Fibroblast of lung (primary cell): ENCODE measurements at regions not wholly inside any gene's neighbourhood (a gene's known extent, or its start where the extent isn't known, plus 50 kb on each side); places are given as distances from the start of the nearest gene placed in this dataset.

Experiments
- DNase-seq, 2 donors: peaks; one replicate each; pipeline versions ENCODE4 v3.0.0 to v3.0.0-alpha.2; 2010; ENCODE audit warnings: low read depth in 2 of 2
- H2AFZ ChIP-seq: 2 replicates; pipeline ENCODE4 v1.5.1; 2012; ENCODE audit warnings: low read length, control low read depth, inconsistent platforms
- H3K27ac ChIP-seq: 2 replicates; pipeline ENCODE4 v1.5.1; 2011; ENCODE audit warnings: low read length, control low read depth; ENCODE audit not compliant: insufficient read depth
- H3K27me3 ChIP-seq: 2 replicates; pipeline ENCODE4 v1.5.1; 2011; ENCODE audit warnings: mild to moderate bottlenecking, low read length; ENCODE audit not compliant: control insufficient read depth, insufficient read depth
- H3K36me3 ChIP-seq: 2 replicates; pipeline ENCODE4 v1.5.1; 2011; ENCODE audit warnings: low read length; ENCODE audit not compliant: control insufficient read depth, insufficient read depth
- H3K4me1 ChIP-seq: 2 replicates; pipeline ENCODE4 v1.5.1; 2011; ENCODE audit warnings: low read length; ENCODE audit not compliant: control insufficient read depth, insufficient read depth; ENCODE audit errors: extremely low read depth
- H3K4me2 ChIP-seq: 2 replicates; pipeline ENCODE4 v1.5.1; 2011; ENCODE audit warnings: low read length, control low read depth; ENCODE audit not compliant: insufficient read depth; ENCODE audit errors: extremely low read depth
- H3K4me3 ChIP-seq, 4 experiments: fragments of 200-600 bp in 1 of 4; sonication (generic) in 1 of 4; replicated peaks in 1 of 4; 2 replicates each; pipeline ENCODE4 v1.5.1; 2011 to 2016; ENCODE audit warnings: low read length in 4 of 4, low read depth in 3 of 4, mild to moderate bottlenecking in 3 of 4, control low read depth in 2 of 4, inconsistent platforms in 1 of 4, mixed read lengths in 1 of 4; ENCODE audit not compliant: insufficient read depth in 1 of 4; ENCODE audit errors: control extremely low read depth in 1 of 4
- H3K79me2 ChIP-seq: 2 replicates; pipeline ENCODE4 v1.5.1; 2012; ENCODE audit warnings: mild to moderate bottlenecking, low read length, inconsistent platforms; ENCODE audit not compliant: control insufficient read depth, insufficient read depth
- H3K9ac ChIP-seq: 2 replicates; pipeline ENCODE4 v1.5.1; 2011; ENCODE audit warnings: mild to moderate bottlenecking, low read length, control low read depth; ENCODE audit not compliant: insufficient read depth
- H3K9me3 ChIP-seq: 2 replicates; pipeline ENCODE4 v1.5.1; 2012; ENCODE audit warnings: low read depth, low read length; ENCODE audit not compliant: control insufficient read depth, insufficient read depth
- H4K20me1 ChIP-seq: 2 replicates; pipeline ENCODE4 v1.5.1; 2011; ENCODE audit warnings: low read length; ENCODE audit not compliant: control insufficient read depth, insufficient read depth; ENCODE audit errors: extremely low read depth
- EZH2 ChIP-seq: IDR thresholded peaks from 2 replicates; pipeline ENCODE4 v1.5.1; 2012; ENCODE audit warnings: low read length, control low read depth, mild to moderate bottlenecking; ENCODE audit errors: missing control alignments
- TF ChIP-seq, protein P1 (sequence below), 2 donors: IDR thresholded peaks in 1 of 2; conservative IDR thresholded peaks in 1 of 2; 1 replicate in 1 of 2; 2 replicates in 1 of 2; pipeline ENCODE4 v1.5.1; 2011 to 2012; ENCODE audit warnings: low read length in 2 of 2, control low read depth in 1 of 2, inconsistent platforms in 1 of 2, low read depth in 1 of 2, mild to moderate bottlenecking in 1 of 2

DNA sequence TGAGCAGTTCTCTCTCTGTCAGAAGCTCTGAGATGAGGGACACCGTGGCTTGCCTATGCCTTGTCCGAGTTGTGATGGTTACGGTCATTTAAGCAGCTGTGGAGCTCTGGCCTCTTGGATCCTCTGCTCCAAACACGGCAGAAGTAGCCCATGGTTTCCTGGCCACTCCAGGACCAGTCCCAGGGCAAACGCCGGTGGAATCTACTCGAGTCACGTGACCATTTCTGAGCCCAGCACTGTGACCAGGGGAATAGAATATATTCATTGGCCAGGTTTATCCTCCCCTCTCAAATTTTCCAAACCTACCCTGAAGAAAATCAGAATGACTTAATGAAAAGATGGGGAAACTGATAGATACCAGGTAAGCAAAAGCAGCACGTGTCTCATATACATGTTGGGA, 152.8 kb downstream of the TTLL2 start:
- H3K27me3 ChIP-seq: no peaks in the 10 kb centered on the region
- no peak overlapping the region for H3K4me3 ChIP-seq
- H3K27ac ChIP-seq: no peak overlapping the region
- no peaks in the 10 kb centered on the region for H3K36me3 ChIP-seq
- H3K9me3 ChIP-seq: no peaks in the 10 kb centered on the region
- TF ChIP-seq, protein P1, sequence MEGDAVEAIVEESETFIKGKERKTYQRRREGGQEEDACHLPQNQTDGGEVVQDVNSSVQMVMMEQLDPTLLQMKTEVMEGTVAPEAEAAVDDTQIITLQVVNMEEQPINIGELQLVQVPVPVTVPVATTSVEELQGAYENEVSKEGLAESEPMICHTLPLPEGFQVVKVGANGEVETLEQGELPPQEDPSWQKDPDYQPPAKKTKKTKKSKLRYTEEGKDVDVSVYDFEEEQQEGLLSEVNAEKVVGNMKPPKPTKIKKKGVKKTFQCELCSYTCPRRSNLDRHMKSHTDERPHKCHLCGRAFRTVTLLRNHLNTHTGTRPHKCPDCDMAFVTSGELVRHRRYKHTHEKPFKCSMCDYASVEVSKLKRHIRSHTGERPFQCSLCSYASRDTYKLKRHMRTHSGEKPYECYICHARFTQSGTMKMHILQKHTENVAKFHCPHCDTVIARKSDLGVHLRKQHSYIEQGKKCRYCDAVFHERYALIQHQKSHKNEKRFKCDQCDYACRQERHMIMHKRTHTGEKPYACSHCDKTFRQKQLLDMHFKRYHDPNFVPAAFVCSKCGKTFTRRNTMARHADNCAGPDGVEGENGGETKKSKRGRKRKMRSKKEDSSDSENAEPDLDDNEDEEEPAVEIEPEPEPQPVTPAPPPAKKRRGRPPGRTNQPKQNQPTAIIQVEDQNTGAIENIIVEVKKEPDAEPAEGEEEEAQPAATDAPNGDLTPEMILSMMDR (conservative IDR thresholded peaks at IDR 0.05 in 1 of 2, IDR thresholded peaks at IDR 0.05 in 1 of 2; ENCODE audit: low read depth in 1 of 2, low read length in 2 of 2): no peak
- TF ChIP-seq EZH2: no peak
- H3K79me2 ChIP-seq: no peaks in the 10 kb centered on the region
- no peak overlapping the region for H3K4me2 ChIP-seq
- no peaks in the 10 kb centered on the region for H4K20me1 ChIP-seq
- H3K9ac ChIP-seq: no peak overlapping the region
- no peak overlapping the region for H2AFZ ChIP-seq
- DNase-seq: no peak
- H3K4me1 ChIP-seq: no peaks in the 10 kb centered on the region

DNA sequence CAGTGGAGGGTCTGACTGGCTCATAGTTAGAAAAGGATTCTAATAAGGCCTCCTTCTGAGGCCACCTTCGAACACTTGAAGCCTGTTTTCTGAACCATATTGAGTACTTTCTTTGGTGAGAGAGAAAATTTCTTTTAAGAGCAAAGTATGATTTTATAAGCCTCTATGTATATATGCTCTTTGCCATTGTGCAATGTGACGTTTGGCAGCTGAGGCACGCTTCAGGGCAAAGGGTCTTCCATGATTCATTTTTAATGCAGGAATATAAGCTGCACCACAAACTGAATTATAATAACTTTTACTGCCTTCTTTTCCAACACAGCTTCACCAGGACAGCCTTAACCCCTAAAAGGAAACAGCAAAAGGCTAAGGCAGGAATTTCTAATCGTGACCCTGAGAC, 154.4 kb downstream of the TTLL2 start:
- Histone ChIP-seq H3K79me2 (no peaks in the 10 kb centered on the region), H3K27me3 (no peaks in the 10 kb centered on the region), H3K9ac (no peak overlapping the region), H3K4me1 (no peaks in the 10 kb centered on the region), H3K9me3 (no peaks in the 10 kb centered on the region), H3K4me2 (no peak overlapping the region), H3K4me3 (no peak overlapping the region), H4K20me1 (no peaks in the 10 kb centered on the region), H3K27ac (no peak overlapping the region), H2AFZ (no peak overlapping the region), H3K36me3 (no peaks in the 10 kb centered on the region)
- DNase-seq: no peak
- TF ChIP-seq EZH2: no peak
- TF ChIP-seq, protein P1 (conservative IDR thresholded peaks at IDR 0.05 in 1 of 2, IDR thresholded peaks at IDR 0.05 in 1 of 2; ENCODE audit: low read depth in 1 of 2, low read length in 2 of 2): no peak

DNA sequence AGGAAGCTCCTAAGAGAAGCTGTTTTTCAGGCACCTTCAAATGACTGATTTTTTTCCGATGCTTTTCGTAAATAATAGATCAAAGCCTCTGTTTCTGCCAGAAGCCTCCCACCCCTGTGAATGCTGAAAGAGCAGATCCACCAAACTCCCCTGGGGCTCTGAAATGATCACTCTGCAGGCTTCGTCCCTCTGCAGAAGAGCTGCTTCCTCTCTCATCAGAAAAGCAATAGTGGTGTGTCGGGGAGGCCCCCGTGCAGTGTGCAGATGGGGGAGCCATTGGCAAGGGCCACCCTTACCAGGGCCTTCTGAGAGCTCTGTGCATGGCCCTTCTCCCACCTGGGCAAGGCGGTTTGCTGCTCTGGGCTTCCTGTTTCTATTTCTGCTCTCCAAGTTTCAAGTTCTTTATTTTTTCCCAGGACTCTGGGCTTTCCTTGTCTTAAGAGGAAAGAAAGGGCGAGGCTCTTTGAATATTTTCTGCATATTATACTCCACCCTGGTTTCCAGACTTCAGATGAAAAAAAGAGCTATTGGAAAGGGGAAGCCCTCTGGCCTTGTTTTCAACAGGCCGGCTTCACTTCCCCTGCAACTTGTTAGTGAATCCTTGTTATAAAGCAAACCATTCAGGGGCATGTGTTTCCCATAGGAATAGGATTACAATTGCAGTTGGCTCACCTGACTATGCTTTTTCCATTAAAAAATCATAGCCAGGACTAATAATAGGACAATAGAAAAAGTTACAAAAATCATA, 155.2 kb downstream of the TTLL2 start:
- H3K36me3 ChIP-seq: no peaks in the 10 kb centered on the region
- H3K27me3 ChIP-seq: no peaks in the 10 kb centered on the region
- H3K9ac ChIP-seq: no peak overlapping the region
- no peak for DNase-seq
- H4K20me1 ChIP-seq: no peaks in the 10 kb centered on the region
- no peaks in the 10 kb centered on the region for H3K9me3 ChIP-seq
- H3K4me2 ChIP-seq: no peak overlapping the region
- no peak overlapping the region for H3K4me3 ChIP-seq
- H3K27ac ChIP-seq: no peak overlapping the region
- TF ChIP-seq, protein P1 (conservative IDR thresholded peaks at IDR 0.05 in 1 of 2, IDR thresholded peaks at IDR 0.05 in 1 of 2; ENCODE audit: low read depth in 1 of 2, low read length in 2 of 2): no peak
- no peak for TF ChIP-seq EZH2
- no peaks in the 10 kb centered on the region for H3K4me1 ChIP-seq
- H3K79me2 ChIP-seq: no peaks in the 10 kb centered on the region
- H2AFZ ChIP-seq: no peak overlapping the region
